WTC11 (cell line): ENCODE measurements at regions not wholly inside any gene's neighbourhood (a gene's known extent, or its start where the extent isn't known, plus 50 kb on each side); places are given as distances from the start of the nearest gene placed in this dataset.

Experiments
- ATAC-seq: fragments of 200-7000 bp; cut with Tn5 transposase; 2 replicates; pipeline ENCODE4 v1.10.0; 2021; ENCODE audit warnings: mild to moderate bottlenecking, moderate library complexity
- CTCF ChIA-PET: fragments of 300-600 bp; sonication (Branson Sonifier 250); formaldehyde crosslinking; loops from one replicate; lab custom pipeline; 2021; ENCODE audit warnings: antibody characterized with exemption; lab: Charles Lee
- POLR2A ChIA-PET: fragments of 350-600 bp; sonication (Branson Sonifier 250); formaldehyde crosslinking; loops from one replicate; lab custom pipeline; 2021; ENCODE audit warnings: antibody characterized with exemption; lab: Charles Lee
- DNase-seq: peaks from one replicate; pipeline ENCODE4 v3.0.0; 2021; ENCODE audit warnings: low spot score
- H3K27ac Mint-ChIP-seq: 2 replicates; pipeline ENCODE4 v1.8.0; 2021; ENCODE audit warnings: mixed read lengths
- H3K27me3 Mint-ChIP-seq: 2 replicates; pipeline ENCODE4 v1.8.0; 2021; ENCODE audit warnings: low read depth, mild to moderate bottlenecking, moderate library complexity, mixed read lengths
- H3K36me3 Mint-ChIP-seq: 2 replicates; pipeline ENCODE4 v1.8.0; 2021; ENCODE audit warnings: mixed read lengths
- H3K4me1 Mint-ChIP-seq: 2 replicates; pipeline ENCODE4 v1.8.0; 2022; ENCODE audit warnings: mixed read lengths
- H3K4me3 Mint-ChIP-seq: 2 replicates; pipeline ENCODE4 v1.8.0; 2021; ENCODE audit warnings: mild to moderate bottlenecking, moderate library complexity, mixed read lengths
- H3K9me3 Mint-ChIP-seq: 2 replicates; pipeline ENCODE4 v1.8.0; 2021; ENCODE audit warnings: mixed read lengths
- ATF1 ChIP-seq: sonication (generic); formaldehyde crosslinking; IDR thresholded peaks from 2 replicates; pipeline ENCODE4 v1.8.1; 2023; ENCODE audit warnings: mild to moderate bottlenecking, moderate library complexity, missing genetic modification reagents
- CBFB ChIP-seq: sonication (generic); formaldehyde crosslinking; IDR thresholded peaks from 2 replicates; pipeline ENCODE4 v1.8.1; 2022; ENCODE audit warnings: mild to moderate bottlenecking, low read depth, missing genetic modification reagents
- ELF4 ChIP-seq: sonication (generic); formaldehyde crosslinking; IDR thresholded peaks from 2 replicates; pipeline ENCODE4 v1.8.1; 2022; ENCODE audit warnings: low read depth, mild to moderate bottlenecking, moderate library complexity, missing genetic modification reagents
- ESRRA ChIP-seq: sonication (generic); formaldehyde crosslinking; IDR thresholded peaks from 2 replicates; pipeline ENCODE4 v1.8.1; 2022; ENCODE audit warnings: mild to moderate bottlenecking, missing genetic modification reagents, borderline replicate concordance
- GABPB1 ChIP-seq: sonication (generic); formaldehyde crosslinking; IDR thresholded peaks from 2 replicates; pipeline ENCODE4 v1.8.1; 2023; ENCODE audit warnings: mild to moderate bottlenecking, missing genetic modification reagents
- JAZF1 ChIP-seq: fragments of 250-450 bp; sonication (Bioruptor Pico); IDR thresholded peaks from 2 replicates; pipeline ENCODE4 v1.9.0; 2021; ENCODE audit warnings: moderate library complexity, mild to moderate bottlenecking, inconsistent platforms
- NFATC4 ChIP-seq: fragments of 250-450 bp; sonication (Bioruptor Pico); IDR thresholded peaks from 2 replicates; pipeline ENCODE4 v1.9.0; 2021; ENCODE audit warnings: mild to moderate bottlenecking
- NFE2L1 ChIP-seq: sonication (generic); formaldehyde crosslinking; IDR thresholded peaks from 2 replicates; pipeline ENCODE4 v1.8.1; 2023; ENCODE audit warnings: missing genetic modification reagents
- NR1H2 ChIP-seq: sonication (generic); formaldehyde crosslinking; IDR thresholded peaks from 2 replicates; pipeline ENCODE4 v1.9.0; 2021; ENCODE audit warnings: mild to moderate bottlenecking, moderate library complexity, missing genetic modification reagents
- OVOL2 ChIP-seq: fragments of 250-450 bp; sonication (Bioruptor Pico); IDR thresholded peaks from 2 replicates; pipeline ENCODE4 v1.9.0; 2021; ENCODE audit warnings: mild to moderate bottlenecking, borderline replicate concordance
- TEAD4 ChIP-seq: sonication (generic); formaldehyde crosslinking; IDR thresholded peaks from 2 replicates; pipeline ENCODE4 v1.8.0; 2022; ENCODE audit warnings: mild to moderate bottlenecking, missing genetic modification reagents
- ZNF263 ChIP-seq: sonication (generic); formaldehyde crosslinking; IDR thresholded peaks from 2 replicates; pipeline ENCODE4 v1.8.1; 2022; ENCODE audit warnings: low read depth, mild to moderate bottlenecking, moderate library complexity, missing genetic modification reagents
- ZNF317 ChIP-seq: sonication (generic); formaldehyde crosslinking; IDR thresholded peaks from 2 replicates; pipeline ENCODE4 v1.8.1; 2023; ENCODE audit warnings: low read depth, mild to moderate bottlenecking, moderate library complexity, missing genetic modification reagents, borderline replicate concordance
- ZNF396 ChIP-seq: fragments of 250-450 bp; sonication (Bioruptor Pico); IDR thresholded peaks from 2 replicates; pipeline ENCODE4 v1.8.0; 2021; ENCODE audit warnings: mild to moderate bottlenecking, moderate library complexity, borderline replicate concordance
- TF ChIP-seq, protein P1 (sequence below): sonication (generic); formaldehyde crosslinking; IDR thresholded peaks from 2 replicates; pipeline ENCODE4 v1.8.1; 2023; ENCODE audit warnings: mild to moderate bottlenecking, missing genetic modification reagents, moderate library complexity
- TF ChIP-seq, protein P2 (sequence below): sonication (generic); formaldehyde crosslinking; IDR thresholded peaks from 2 replicates; pipeline ENCODE4 v1.8.1; 2023; ENCODE audit warnings: mild to moderate bottlenecking, missing genetic modification reagents, borderline replicate concordance
- TF ChIP-seq, protein P3 (sequence below): fragments of 200-600 bp; IDR thresholded peaks from 2 replicates; pipeline ENCODE4 v1.8.0; 2022; ENCODE audit warnings: antibody characterized with exemption
- TF ChIP-seq, protein P4 (sequence below): sonication (generic); formaldehyde crosslinking; IDR thresholded peaks from 2 replicates; pipeline ENCODE4 v1.8.0; 2023; ENCODE audit warnings: missing genetic modification reagents, mild to moderate bottlenecking, borderline replicate concordance
- TF ChIP-seq, protein P5 (sequence below): sonication (generic); formaldehyde crosslinking; IDR thresholded peaks from 2 replicates; pipeline ENCODE4 v1.8.1; 2023; ENCODE audit warnings: mild to moderate bottlenecking, missing genetic modification reagents

DNA sequence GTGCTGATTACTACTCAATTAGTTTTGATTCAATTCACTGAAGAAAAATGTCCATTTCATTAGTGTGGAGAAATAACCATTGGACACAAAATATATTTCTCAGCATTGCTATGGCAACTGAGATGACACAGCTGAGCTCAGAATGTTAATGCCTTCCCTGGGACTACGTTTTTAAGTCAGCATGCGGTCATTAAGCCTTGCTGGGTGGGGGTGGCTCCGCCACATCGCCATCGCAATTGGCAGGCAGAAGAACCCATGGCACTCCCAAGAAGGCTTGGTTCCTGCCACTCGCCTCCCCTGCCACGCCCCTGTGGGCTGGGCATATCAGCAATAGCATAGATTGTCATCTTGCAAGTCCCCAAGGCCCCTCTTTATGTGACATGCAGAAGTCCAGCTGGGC, 256.7 kb upstream of the CAMK1G start (continued):
- TF ChIP-seq NFE2L1 (CRISPR knock-in tag), result no peak
- no peak for TF ChIP-seq NFATC4 (CRISPR knock-in tag)
- TF ChIP-seq ZNF263 (CRISPR knock-in tag), result no peak
- TF ChIP-seq ZNF396, result no peak
- TF ChIP-seq, protein P1, sequence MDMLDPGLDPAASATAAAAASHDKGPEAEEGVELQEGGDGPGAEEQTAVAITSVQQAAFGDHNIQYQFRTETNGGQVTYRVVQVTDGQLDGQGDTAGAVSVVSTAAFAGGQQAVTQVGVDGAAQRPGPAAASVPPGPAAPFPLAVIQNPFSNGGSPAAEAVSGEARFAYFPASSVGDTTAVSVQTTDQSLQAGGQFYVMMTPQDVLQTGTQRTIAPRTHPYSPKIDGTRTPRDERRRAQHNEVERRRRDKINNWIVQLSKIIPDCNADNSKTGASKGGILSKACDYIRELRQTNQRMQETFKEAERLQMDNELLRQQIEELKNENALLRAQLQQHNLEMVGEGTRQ (CRISPR knock-in tag), result no peak
- no peak for TF ChIP-seq JAZF1 (CRISPR knock-in tag)
- no peak for TF ChIP-seq ESRRA (CRISPR knock-in tag)
- TF ChIP-seq ELF4, result no peak
- TF ChIP-seq, all 79 proteins: peak for 0

DNA sequence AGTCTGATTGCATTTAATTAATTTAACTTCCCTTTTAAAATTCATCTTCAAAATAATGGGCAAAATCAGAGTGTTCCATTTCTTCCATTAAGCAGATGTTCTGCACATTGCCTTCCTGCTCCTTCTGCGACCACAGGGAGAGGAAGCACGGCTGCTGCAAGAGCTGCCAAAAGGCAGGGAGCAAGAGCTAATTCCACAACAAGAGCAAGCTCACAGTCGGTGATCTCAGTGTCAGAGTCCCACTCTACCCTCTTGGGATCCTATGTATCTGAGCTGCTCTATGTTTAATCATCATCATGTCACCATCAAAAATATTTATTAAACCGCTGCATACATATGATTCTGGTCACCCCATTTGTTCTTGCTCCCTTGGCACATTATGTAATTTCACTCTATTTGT, 255.3 kb upstream of the CAMK1G start:
- TF ChIP-seq, protein P2, sequence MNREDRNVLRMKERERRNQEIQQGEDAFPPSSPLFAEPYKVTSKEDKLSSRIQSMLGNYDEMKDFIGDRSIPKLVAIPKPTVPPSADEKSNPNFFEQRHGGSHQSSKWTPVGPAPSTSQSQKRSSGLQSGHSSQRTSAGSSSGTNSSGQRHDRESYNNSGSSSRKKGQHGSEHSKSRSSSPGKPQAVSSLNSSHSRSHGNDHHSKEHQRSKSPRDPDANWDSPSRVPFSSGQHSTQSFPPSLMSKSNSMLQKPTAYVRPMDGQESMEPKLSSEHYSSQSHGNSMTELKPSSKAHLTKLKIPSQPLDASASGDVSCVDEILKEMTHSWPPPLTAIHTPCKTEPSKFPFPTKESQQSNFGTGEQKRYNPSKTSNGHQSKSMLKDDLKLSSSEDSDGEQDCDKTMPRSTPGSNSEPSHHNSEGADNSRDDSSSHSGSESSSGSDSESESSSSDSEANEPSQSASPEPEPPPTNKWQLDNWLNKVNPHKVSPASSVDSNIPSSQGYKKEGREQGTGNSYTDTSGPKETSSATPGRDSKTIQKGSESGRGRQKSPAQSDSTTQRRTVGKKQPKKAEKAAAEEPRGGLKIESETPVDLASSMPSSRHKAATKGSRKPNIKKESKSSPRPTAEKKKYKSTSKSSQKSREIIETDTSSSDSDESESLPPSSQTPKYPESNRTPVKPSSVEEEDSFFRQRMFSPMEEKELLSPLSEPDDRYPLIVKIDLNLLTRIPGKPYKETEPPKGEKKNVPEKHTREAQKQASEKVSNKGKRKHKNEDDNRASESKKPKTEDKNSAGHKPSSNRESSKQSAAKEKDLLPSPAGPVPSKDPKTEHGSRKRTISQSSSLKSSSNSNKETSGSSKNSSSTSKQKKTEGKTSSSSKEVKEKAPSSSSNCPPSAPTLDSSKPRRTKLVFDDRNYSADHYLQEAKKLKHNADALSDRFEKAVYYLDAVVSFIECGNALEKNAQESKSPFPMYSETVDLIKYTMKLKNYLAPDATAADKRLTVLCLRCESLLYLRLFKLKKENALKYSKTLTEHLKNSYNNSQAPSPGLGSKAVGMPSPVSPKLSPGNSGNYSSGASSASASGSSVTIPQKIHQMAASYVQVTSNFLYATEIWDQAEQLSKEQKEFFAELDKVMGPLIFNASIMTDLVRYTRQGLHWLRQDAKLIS (CRISPR knock-in tag), result no peak
- TF ChIP-seq, protein P3, sequence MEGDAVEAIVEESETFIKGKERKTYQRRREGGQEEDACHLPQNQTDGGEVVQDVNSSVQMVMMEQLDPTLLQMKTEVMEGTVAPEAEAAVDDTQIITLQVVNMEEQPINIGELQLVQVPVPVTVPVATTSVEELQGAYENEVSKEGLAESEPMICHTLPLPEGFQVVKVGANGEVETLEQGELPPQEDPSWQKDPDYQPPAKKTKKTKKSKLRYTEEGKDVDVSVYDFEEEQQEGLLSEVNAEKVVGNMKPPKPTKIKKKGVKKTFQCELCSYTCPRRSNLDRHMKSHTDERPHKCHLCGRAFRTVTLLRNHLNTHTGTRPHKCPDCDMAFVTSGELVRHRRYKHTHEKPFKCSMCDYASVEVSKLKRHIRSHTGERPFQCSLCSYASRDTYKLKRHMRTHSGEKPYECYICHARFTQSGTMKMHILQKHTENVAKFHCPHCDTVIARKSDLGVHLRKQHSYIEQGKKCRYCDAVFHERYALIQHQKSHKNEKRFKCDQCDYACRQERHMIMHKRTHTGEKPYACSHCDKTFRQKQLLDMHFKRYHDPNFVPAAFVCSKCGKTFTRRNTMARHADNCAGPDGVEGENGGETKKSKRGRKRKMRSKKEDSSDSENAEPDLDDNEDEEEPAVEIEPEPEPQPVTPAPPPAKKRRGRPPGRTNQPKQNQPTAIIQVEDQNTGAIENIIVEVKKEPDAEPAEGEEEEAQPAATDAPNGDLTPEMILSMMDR, result no peak
- TF ChIP-seq TEAD4 (CRISPR knock-in tag) (no peak), OVOL2 (no peak), CBFB (CRISPR knock-in tag) (no peak), ATF1 (CRISPR knock-in tag) (no peak), ZNF396 (no peak), ZNF317 (CRISPR knock-in tag) (no peak), NR1H2 (no peak), GABPB1 (CRISPR knock-in tag) (no peak)
- TF ChIP-seq, protein P4, sequence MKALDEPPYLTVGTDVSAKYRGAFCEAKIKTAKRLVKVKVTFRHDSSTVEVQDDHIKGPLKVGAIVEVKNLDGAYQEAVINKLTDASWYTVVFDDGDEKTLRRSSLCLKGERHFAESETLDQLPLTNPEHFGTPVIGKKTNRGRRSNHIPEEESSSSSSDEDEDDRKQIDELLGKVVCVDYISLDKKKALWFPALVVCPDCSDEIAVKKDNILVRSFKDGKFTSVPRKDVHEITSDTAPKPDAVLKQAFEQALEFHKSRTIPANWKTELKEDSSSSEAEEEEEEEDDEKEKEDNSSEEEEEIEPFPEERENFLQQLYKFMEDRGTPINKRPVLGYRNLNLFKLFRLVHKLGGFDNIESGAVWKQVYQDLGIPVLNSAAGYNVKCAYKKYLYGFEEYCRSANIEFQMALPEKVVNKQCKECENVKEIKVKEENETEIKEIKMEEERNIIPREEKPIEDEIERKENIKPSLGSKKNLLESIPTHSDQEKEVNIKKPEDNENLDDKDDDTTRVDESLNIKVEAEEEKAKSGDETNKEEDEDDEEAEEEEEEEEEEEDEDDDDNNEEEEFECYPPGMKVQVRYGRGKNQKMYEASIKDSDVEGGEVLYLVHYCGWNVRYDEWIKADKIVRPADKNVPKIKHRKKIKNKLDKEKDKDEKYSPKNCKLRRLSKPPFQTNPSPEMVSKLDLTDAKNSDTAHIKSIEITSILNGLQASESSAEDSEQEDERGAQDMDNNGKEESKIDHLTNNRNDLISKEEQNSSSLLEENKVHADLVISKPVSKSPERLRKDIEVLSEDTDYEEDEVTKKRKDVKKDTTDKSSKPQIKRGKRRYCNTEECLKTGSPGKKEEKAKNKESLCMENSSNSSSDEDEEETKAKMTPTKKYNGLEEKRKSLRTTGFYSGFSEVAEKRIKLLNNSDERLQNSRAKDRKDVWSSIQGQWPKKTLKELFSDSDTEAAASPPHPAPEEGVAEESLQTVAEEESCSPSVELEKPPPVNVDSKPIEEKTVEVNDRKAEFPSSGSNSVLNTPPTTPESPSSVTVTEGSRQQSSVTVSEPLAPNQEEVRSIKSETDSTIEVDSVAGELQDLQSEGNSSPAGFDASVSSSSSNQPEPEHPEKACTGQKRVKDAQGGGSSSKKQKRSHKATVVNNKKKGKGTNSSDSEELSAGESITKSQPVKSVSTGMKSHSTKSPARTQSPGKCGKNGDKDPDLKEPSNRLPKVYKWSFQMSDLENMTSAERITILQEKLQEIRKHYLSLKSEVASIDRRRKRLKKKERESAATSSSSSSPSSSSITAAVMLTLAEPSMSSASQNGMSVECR, result no peak
- TF ChIP-seq, protein P5, sequence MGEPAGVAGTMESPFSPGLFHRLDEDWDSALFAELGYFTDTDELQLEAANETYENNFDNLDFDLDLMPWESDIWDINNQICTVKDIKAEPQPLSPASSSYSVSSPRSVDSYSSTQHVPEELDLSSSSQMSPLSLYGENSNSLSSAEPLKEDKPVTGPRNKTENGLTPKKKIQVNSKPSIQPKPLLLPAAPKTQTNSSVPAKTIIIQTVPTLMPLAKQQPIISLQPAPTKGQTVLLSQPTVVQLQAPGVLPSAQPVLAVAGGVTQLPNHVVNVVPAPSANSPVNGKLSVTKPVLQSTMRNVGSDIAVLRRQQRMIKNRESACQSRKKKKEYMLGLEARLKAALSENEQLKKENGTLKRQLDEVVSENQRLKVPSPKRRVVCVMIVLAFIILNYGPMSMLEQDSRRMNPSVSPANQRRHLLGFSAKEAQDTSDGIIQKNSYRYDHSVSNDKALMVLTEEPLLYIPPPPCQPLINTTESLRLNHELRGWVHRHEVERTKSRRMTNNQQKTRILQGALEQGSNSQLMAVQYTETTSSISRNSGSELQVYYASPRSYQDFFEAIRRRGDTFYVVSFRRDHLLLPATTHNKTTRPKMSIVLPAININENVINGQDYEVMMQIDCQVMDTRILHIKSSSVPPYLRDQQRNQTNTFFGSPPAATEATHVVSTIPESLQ (CRISPR knock-in tag), result no peak
- Mint-ChIP-seq H3K4me3 (no peak overlapping the region), H3K9me3 (no peaks in the 10 kb centered on the region), H3K27ac (no peak overlapping the region), H3K4me1 (peaks cover 14% of the 10 kb centered on the region), H3K27me3 (no peaks in the 10 kb centered on the region; the same call in 1 of the 2 replicates), H3K36me3 (no peaks in the 10 kb centered on the region)
- ChIA-PET POLR2A (no interaction called here), CTCF (interaction anchor here (1.3 kb wide), 1 partner anchor 80 kb away, joined by 3 read pairs; no protein-coding TSS in a partner anchor)
- DNase-seq (no peak), ATAC-seq (no peak)
